CD4-positive, alpha-beta T cell treated with Interleukin-4 for 1 hour (primary cell): ENCODE measurements at regions not wholly inside any gene's neighbourhood (a gene's known extent, or its start where the extent isn't known, plus 50 kb on each side); places are given as distances from the start of the nearest gene placed in this dataset.

Experiments used
- DNase-seq, 2 donors: peaks; one replicate each; pipeline ENCODE4 v3.0.0-alpha.2; 2020 to 2022

- no peak for DNase-seq
These were observed 520.5 kb upstream of the ZEB2 start for GRCh38 chr2:145040433-145040832.

GRCh38 chr2:145038041-145038525 lies 518.2 kb upstream of the ZEB2 start:
- DNase-seq, result no peak

- DNase-seq, result no peak
These were observed 516.6 kb upstream of the ZEB2 start for GRCh38 chr2:145036421-145037011.

DNA sequence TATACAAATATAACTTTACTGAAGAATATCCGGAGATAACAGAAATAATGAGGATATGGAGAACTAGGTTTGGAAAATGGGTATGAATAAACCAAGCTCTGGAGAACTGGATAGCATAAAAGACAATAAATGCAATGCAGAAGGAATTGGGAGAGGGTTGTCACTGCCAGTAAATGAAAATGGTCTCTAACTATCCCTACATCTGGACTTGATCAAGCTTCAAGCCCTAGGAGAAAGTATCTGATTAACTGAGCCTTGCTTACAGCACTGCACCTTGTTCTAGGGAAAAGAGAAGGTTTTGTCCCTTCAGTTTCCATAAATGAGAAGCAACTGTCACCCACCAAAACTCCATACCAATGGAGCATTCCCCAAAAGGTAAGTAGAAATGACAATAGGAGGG lies 514.6 kb upstream of the ZEB2 start:
- DNase-seq, result no peak

DNA sequence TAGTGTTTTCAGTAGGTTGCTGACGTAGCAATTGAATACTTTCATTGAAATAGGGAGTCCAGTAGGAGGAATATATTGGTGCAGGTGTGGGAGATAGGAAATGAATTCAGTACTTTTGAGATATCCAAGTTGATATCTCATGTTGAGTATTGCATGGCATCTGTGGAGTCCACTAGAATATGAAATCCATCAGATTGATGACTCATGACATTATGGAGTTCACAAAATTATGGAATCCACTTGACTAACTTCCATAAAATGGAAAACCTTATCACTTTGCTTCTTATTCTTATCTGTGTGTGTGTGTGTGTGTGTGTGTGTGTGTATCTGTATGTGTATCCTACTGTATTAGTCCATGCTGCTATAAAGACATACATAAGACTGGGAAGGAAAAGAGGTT lies 513.5 kb upstream of the ZEB2 start:
- no peak for DNase-seq

GRCh38 chr2:145032791-145033190 lies 512.9 kb upstream of the ZEB2 start:
- DNase-seq, result no peak

- no peak for DNase-seq
These were observed 510.0 kb upstream of the ZEB2 start for GRCh38 chr2:145029873-145030272.

DNA sequence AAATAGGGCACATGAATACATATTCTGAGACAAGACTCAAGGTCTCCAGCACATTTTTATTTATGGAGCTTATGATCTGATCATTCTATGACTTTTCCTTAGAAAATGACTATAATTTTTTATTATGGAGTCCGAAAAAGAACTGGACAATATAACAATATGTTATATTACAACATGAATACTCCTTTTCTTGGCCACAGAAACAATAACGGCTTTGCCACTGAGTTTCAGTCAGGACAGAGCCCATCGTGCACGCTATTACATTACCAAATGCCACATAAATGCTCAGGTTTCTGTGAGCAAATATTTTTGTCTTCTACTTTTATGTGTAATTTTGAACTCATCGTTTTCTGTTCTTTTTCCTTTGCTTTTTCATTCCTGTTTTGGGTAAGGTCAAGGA lies 509.2 kb upstream of the ZEB2 start:
- DNase-seq, result no peak

GRCh38 chr2:145028101-145028920 lies 508.4 kb upstream of the ZEB2 start:
- DNase-seq, result no peak

DNA sequence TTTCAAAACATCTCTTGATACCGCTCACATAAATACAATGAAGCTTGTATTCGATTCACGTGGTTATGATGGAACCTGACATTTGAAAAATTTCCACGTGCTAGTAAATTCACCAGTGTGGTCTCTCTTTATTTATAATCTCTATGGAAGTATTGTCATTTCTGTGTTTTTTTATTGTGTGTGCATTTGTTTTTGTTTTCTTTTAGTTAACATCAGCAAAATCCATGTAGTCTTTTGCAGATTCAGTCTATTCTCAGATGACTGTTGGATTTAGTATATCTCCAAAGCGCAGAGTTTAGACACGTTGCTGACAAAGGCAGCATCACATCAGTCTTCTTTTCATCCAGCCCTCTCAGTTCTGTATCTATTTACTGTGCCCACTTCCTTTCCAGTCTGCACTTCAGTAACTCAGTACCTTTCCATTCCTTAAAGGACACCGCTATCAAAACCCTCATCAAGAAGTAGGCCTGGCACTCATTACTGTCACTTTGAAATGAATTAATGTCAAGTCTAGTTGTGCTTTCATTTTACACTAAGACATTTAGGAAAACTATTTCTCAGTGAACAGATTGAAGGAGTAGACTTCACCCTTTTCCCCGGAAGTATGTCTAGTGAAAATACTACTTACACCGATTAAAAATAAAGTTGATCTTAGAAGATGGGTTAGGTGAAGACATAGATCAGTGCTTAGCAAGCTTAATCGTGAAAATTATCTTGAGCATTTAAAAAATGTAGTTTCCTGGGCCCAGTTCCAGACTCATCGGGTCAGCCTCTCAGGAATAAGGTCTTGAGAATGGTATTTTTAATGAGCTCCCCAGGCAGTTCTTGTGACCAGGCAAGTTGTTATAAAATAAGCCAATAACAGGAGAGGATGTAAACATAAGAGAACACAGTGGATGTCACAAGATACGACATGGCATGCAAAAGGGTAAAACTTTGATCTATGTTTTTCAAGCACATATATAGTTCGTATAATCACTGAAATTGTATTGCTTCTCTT lies 506.8 kb upstream of the ZEB2 start:
- no peak for DNase-seq

- DNase-seq, result no peak
These were observed 505.5 kb upstream of the ZEB2 start for GRCh38 chr2:145025382-145025781.

DNA sequence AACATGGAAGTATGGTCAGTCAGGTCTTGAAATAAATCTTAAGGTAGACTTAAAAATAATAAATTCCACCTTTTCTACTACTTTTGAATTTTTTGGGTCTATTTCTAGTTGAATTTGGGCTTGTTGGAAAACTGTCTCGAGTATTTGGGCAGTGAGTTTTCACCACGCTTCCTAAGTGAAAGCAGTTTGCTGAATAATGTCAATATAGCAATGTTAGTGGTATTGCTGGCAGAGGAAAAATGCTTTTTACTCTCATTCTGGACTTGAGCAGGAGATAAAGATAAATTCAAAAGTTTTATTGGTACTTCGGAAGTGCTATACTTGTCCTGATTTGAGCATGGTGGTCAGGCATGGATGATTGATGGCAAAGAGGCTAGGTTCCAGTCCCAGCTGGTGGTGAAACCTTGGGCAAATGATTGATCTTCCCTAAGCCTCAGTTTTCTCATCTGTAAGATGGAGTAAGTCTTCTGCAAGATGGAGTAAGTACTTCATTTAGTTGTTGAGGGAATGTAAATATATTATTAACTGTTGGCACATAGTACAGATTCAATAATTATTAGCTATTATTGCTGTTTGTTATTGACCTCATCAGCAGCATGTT lies 503.5 kb upstream of the ZEB2 start:
- DNase-seq, result no peak

GRCh38 chr2:145022666-145023333 lies 502.9 kb upstream of the ZEB2 start:
- no peak for DNase-seq

DNA sequence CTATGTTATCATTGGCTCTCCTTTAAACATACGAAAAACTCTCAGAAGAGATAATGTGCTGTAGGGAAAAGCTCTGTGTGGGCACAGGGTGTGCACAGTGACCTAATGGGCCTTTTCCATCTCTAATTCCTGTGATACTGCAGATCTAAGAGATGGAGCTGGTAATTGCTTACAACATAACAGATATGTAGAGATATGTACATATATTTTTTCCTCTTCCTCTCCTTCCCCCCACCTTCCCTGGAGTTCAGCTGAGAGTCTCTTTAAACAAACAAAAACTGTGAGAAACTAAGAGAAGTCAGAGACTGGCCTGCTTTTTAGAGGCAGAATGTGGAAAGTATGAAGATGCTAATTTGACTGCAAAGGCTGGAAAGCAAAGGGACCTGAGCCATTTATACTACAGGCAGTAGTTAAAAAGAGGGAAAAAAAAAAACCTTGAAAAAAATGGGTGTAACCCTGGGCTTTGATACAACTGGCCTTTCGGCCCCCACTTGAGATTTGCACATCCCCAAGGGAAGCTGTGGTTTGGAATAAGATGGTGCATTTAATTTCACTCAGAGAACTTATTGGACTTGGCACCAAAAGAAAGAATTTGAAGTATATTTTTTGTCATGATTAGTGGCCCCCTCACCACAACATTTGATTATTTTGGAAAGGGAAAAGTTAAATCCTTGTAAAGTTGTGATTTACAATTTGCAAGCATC lies 502.2 kb upstream of the ZEB2 start:
- no peak for DNase-seq

DNA sequence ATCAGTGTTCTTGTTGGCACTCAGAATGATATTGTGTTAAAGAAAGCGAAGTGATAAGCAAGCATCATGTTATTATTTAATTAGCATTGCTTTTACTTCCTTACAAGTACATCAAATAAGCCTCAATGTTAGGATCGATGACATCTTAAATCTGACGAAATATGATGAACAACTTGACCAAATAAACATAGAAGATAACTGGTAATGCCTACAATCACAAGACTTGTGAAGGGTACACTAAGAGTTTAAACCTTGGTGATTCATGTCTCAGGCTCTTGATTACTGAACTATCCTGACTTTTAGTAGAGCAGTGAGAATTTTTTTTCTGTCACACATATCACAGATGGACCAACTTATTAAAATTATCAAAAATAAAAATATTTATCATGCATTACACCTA lies 500.8 kb upstream of the ZEB2 start:
- no peak for DNase-seq

GRCh38 chr2:145020139-145020538 lies 500.2 kb upstream of the ZEB2 start:
- DNase-seq, result no peak

- DNase-seq, result no peak
These were observed 498.6 kb upstream of the ZEB2 start for GRCh38 chr2:145018502-145018901.

DNA sequence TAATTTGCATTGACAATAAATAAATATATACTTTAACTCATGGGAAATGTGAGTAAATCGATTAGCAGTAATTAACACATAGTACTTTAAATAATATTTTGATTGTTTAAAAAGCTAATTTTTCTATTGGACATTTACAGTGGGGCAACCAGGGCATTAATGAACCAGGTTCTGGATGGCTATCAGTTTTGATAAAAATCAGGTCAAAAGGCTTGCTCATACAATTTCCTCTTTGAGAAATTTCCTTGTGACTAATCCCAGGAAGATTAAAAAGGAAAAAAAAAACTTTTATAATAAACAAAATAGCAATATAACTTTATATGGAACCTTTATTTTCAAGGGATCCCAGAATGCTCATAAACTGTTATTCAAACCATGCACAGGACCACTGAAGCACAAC lies 497.2 kb upstream of the ZEB2 start:
- no peak for DNase-seq

GRCh38 chr2:145016711-145017110 lies 496.8 kb upstream of the ZEB2 start:
- DNase-seq, result no peak

- no peak for DNase-seq
These were observed 495.6 kb upstream of the ZEB2 start for GRCh38 chr2:145015561-145015960.

DNA sequence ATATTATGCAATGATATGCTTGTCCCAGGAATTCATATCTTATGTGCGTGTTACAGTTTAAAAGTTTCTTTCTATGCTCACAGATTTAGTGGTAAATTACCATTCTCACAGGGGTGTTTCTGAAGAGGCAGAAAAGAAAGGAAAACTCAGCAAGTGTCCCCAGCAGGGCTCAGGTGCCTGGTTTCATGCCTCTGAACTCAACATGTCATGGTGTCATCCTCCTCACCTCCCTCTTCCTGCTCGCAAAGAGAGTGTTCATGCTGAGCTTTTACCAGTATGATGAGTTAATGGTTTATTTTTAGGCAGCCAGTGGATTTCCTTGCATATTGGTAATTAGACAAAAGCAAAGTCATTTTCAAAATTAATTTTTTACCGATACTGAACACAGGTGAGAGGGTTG lies 492.9 kb upstream of the ZEB2 start:
- no peak for DNase-seq

DNA sequence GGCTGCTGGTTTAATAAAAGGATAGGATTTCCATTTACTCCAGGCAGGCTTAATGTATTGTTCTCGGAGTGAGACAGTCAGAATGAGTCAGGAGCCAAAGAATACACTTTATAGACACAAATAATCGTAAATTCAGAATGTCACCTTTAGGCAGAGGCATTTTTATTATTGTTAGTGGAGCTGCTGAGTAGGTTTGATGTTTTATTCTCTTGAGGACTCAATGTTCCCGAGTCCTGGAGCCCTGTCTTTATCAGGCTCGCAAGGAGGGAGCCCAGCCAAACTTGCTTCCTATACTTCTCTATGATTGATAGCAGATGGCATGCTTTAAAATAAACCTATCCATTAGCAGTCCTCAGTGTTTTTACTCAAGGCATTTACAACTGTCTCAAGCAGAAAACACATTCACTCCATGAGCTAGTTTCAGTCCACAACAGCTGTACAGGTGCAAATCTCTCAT lies 492.3 kb upstream of the ZEB2 start:
- DNase-seq, result no peak
